ENCODE measurements at regions not wholly inside any gene's neighbourhood (a gene's known extent, or its start where the extent isn't known, plus 50 kb on each side); places are given as distances from the start of the nearest gene placed in this dataset.

- no peak for TF ChIP-seq CTCF (IDR thresholded peaks at IDR 0.05; ENCODE audit: low read depth, low read length)
- no peak overlapping the region for H3K4me3 ChIP-seq (ENCODE audit: low read depth, low read length)
Observed at GRCh38 chr19:31546205-31546960, 197.1 kb upstream of the TSHZ3 start.

- peak; percentile 44 for TF ChIP-seq CTCF (IDR thresholded peaks at IDR 0.05; ENCODE audit: low read depth, low read length)
- no peak overlapping the region for H3K4me3 ChIP-seq (ENCODE audit: low read depth, low read length)
Observed at GRCh38 chr19:31548941-31549340, 199.7 kb upstream of the TSHZ3 start.

GRCh38 chr19:31553112-31553845, 204.0 kb upstream of the TSHZ3 start:
- H3K4me3 ChIP-seq (ENCODE audit: low read depth, low read length) = no peak overlapping the region
- no peak for TF ChIP-seq CTCF (IDR thresholded peaks at IDR 0.05; ENCODE audit: low read depth, low read length)

GRCh38 chr19:31553846-31554215, 204.6 kb upstream of the TSHZ3 start:
- TF ChIP-seq CTCF (IDR thresholded peaks at IDR 0.05; ENCODE audit: low read depth, low read length) = no peak
- H3K4me3 ChIP-seq (ENCODE audit: low read depth, low read length) = no peak overlapping the region

- no peak overlapping the region for H3K4me3 ChIP-seq (ENCODE audit: low read depth, low read length)
- TF ChIP-seq CTCF (IDR thresholded peaks at IDR 0.05; ENCODE audit: low read depth, low read length) = no peak
Observed at GRCh38 chr19:31554360-31554759, 205.1 kb upstream of the TSHZ3 start.

GRCh38 chr19:31555634-31556215, 206.5 kb upstream of the TSHZ3 start:
- no peak overlapping the region for H3K4me3 ChIP-seq (ENCODE audit: low read depth, low read length)
- TF ChIP-seq CTCF (IDR thresholded peaks at IDR 0.05; ENCODE audit: low read depth, low read length) = no peak

- H3K4me3 ChIP-seq (ENCODE audit: low read depth, low read length) = no peak overlapping the region
- no peak for TF ChIP-seq CTCF (IDR thresholded peaks at IDR 0.05; ENCODE audit: low read depth, low read length)
Observed at GRCh38 chr19:31559494-31559893, 210.3 kb upstream of the TSHZ3 start.

Measured in WI38 (cell line).